ENCODE measurements at regions not wholly inside any gene's neighbourhood (a gene's known extent, or its start where the extent isn't known, plus 50 kb on each side); places are given as distances from the start of the nearest gene placed in this dataset.
"Not testable (repeated sequence)": the region's sequence is repeated elsewhere in the genome, so short reads cannot be mapped to it uniquely, and the experiment has no call there.

- Histone ChIP-seq H3K27ac (replicated peaks) (no peak overlapping the region), H3K27me3 (ENCODE audit: insufficient read depth, poor library complexity, severe bottlenecking) (no peaks in the 10 kb centered on the region), H3K4me3 (replicated peaks; ENCODE audit: insufficient read depth, low read length) (no peak overlapping the region)
- DNase-seq (ENCODE audit: low read depth in 1 of 2, low spot score in 1 of 2): no peak
- TF ChIP-seq SPI1 (IDR thresholded peaks at IDR 0.05; ENCODE audit: borderline replicate concordance, low read depth): no peak
- no peak for TF ChIP-seq GABPA (IDR thresholded peaks at IDR 0.05; ENCODE audit: low read depth)
- no peak for TF ChIP-seq REST (IDR thresholded peaks at IDR 0.05; ENCODE audit: insufficient replicate concordance, low read depth)
- TF ChIP-seq CTCF (IDR thresholded peaks at IDR 0.05; ENCODE audit: insufficient read depth, low read length): no peak
- TF ChIP-seq POLR2AphosphoS5 (IDR thresholded peaks at IDR 0.05; ENCODE audit: low read depth): no peak
Observed at GRCh38 chr3:86766331-86766730, 224.6 kb downstream of the VGLL3 start.

GRCh38 chr3:86757322-86758179 is 233.4 kb downstream of the VGLL3 start:
- H3K27me3 ChIP-seq (ENCODE audit: insufficient read depth, poor library complexity, severe bottlenecking); H3K27ac ChIP-seq (replicated peaks); H3K4me3 ChIP-seq (replicated peaks; ENCODE audit: insufficient read depth, low read length); DNase-seq (ENCODE audit: low read depth in 1 of 2, low spot score in 1 of 2): not testable (repeated sequence)

- no peak for DNase-seq (ENCODE audit: low read depth in 1 of 2, low spot score in 1 of 2)
- Histone ChIP-seq H3K27me3 (ENCODE audit: insufficient read depth, poor library complexity, severe bottlenecking) (no peaks in the 10 kb centered on the region), H3K27ac (replicated peaks) (no peak overlapping the region), H3K4me3 (replicated peaks; ENCODE audit: insufficient read depth, low read length) (no peak overlapping the region)
- TF ChIP-seq POLR2AphosphoS5 (IDR thresholded peaks at IDR 0.05; ENCODE audit: low read depth) (no peak), GABPA (IDR thresholded peaks at IDR 0.05; ENCODE audit: low read depth) (no peak), REST (IDR thresholded peaks at IDR 0.05; ENCODE audit: insufficient replicate concordance, low read depth) (no peak), CTCF (IDR thresholded peaks at IDR 0.05; ENCODE audit: insufficient read depth, low read length) (no peak), SPI1 (IDR thresholded peaks at IDR 0.05; ENCODE audit: borderline replicate concordance, low read depth) (no peak)
Observed at GRCh38 chr3:86748015-86748414, 242.9 kb downstream of the VGLL3 start.

GRCh38 chr3:86744051-86744450 is 246.9 kb downstream of the VGLL3 start:
- Histone ChIP-seq H3K4me3 (replicated peaks; ENCODE audit: insufficient read depth, low read length) (no peak overlapping the region), H3K27ac (replicated peaks) (no peak overlapping the region), H3K27me3 (ENCODE audit: insufficient read depth, poor library complexity, severe bottlenecking) (no peaks in the 10 kb centered on the region)
- TF ChIP-seq CTCF (IDR thresholded peaks at IDR 0.05; ENCODE audit: insufficient read depth, low read length): no peak
- TF ChIP-seq REST (IDR thresholded peaks at IDR 0.05; ENCODE audit: insufficient replicate concordance, low read depth): no peak
- no peak for TF ChIP-seq GABPA (IDR thresholded peaks at IDR 0.05; ENCODE audit: low read depth)
- no peak for TF ChIP-seq SPI1 (IDR thresholded peaks at IDR 0.05; ENCODE audit: borderline replicate concordance, low read depth)
- no peak for TF ChIP-seq POLR2AphosphoS5 (IDR thresholded peaks at IDR 0.05; ENCODE audit: low read depth)
- DNase-seq (ENCODE audit: low read depth in 1 of 2, low spot score in 1 of 2): no peak

Measured in HL-60 (cell line).